ENCODE measurements at regions not wholly inside any gene's neighbourhood (a gene's known extent, or its start where the extent isn't known, plus 50 kb on each side); places are given as distances from the start of the nearest gene placed in this dataset.

DNA sequence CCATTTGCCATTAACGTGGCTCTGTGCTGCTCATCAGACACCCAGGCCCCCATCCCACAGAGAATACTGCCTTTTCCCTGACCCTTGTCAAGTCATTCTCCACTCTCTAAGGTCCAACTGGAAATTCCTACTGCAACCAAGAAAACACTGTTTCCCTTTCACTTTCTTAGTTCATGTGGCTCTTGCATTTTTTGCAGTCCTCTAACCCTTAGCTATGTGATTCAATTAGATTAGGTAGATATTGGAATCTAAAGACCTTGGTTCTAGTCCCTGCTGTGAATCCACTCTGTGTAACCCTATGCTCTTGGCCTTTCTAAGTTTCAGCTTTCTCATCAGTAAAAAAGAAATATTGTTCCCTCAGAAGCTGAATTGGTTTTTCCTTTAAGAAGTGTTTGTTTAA lies 649.4 kb downstream of the CCDC171 start:
- TF ChIP-seq CTCF (IDR thresholded peaks at IDR 0.05; ENCODE audit: low read depth, low read length, missing control alignments), result no peak
- no peak for DNase-seq (ENCODE audit: extremely low read depth, low read depth)
- H3K4me3 ChIP-seq (replicated peaks; ENCODE audit: low read depth, low read length), result no peak overlapping the region

DNA sequence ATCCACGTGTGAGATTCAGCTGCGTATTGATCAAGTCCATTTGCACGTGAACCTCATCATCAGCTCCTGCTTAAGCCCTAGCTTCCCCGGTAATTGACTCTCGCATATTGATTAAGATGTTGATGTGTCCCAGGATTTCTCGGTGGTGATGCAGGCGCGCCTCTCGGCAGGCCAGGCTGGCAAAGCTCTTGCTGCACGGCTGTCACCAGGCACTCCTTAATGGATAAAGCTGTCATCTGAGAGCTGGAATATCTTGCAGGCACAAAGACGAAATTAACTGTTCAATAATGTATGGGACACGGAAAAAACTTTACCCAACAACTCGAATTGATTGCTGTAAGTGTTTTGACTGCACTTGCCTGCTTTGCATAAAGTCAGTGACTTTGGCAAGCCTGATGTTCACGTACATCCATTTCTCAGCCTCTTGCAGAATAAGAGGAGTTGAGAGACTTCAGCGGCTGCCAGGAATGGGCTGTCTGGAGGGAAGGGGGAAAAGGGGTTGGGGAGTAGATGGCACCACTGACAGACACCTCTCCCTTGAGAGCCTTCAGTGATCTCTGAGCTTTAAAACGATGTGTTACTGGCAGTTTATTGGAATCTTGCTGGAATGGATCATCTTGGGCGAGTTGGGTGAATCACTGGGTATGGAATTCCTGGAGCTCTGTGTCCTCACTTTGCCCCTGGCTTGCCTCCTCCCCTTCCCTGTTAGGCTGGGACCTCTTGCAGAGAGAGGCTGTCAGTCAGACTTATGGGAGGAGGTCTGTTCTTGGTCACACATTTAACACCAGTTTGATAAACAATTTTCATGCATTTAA lies 650.3 kb downstream of the CCDC171 start:
- peak; percentile 58 for DNase-seq (ENCODE audit: extremely low read depth, low read depth)
- H3K4me3 ChIP-seq (replicated peaks; ENCODE audit: low read depth, low read length), result no peak overlapping the region
- no peak for TF ChIP-seq CTCF (IDR thresholded peaks at IDR 0.05; ENCODE audit: low read depth, low read length, missing control alignments)

- H3K4me3 ChIP-seq (replicated peaks; ENCODE audit: low read depth, low read length), result no peak overlapping the region
- DNase-seq (ENCODE audit: extremely low read depth, low read depth), result no peak
- TF ChIP-seq CTCF (IDR thresholded peaks at IDR 0.05; ENCODE audit: low read depth, low read length, missing control alignments), result no peak
Measured at GRCh38 chr9:16203729-16204573, 651.1 kb downstream of the CCDC171 start.

- no peak overlapping the region for H3K4me3 ChIP-seq (replicated peaks; ENCODE audit: low read depth, low read length)
- no peak for TF ChIP-seq CTCF (IDR thresholded peaks at IDR 0.05; ENCODE audit: low read depth, low read length, missing control alignments)
- DNase-seq (ENCODE audit: extremely low read depth, low read depth), result no peak
Measured at GRCh38 chr9:16205455-16205854, 652.6 kb downstream of the CCDC171 start.

GRCh38 chr9:16206518-16206917 lies 653.7 kb downstream of the CCDC171 start:
- H3K4me3 ChIP-seq (replicated peaks; ENCODE audit: low read depth, low read length), result no peak overlapping the region
- no peak for DNase-seq (ENCODE audit: extremely low read depth, low read depth)
- no peak for TF ChIP-seq CTCF (IDR thresholded peaks at IDR 0.05; ENCODE audit: low read depth, low read length, missing control alignments)

DNA sequence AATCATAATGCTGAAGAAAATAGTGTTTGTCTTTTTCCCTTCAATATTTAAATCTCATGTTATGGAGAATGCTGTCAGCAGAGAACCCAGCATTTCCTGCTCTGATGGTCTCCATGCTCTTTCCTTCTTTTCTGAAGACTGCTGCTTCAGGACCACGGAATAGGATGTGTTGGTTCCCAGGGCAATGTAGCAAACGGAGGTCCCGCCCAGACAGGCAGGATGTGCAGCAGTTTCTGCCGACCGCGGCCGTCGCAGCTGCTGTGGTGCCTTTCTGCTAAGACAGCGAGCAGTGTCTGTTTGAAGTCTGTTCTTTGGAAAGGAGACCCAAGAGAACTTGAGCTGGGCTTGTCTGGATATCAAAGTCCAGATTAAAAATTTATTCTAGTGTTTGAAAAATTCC lies 654.3 kb downstream of the CCDC171 start:
- no peak for TF ChIP-seq CTCF (IDR thresholded peaks at IDR 0.05; ENCODE audit: low read depth, low read length, missing control alignments)
- H3K4me3 ChIP-seq (replicated peaks; ENCODE audit: low read depth, low read length), result no peak overlapping the region
- no peak for DNase-seq (ENCODE audit: extremely low read depth, low read depth)
